LNCaP clone FGC (cell line): ENCODE measurements at regions not wholly inside any gene's neighbourhood (a gene's known extent, or its start where the extent isn't known, plus 50 kb on each side); places are given as distances from the start of the nearest gene placed in this dataset.

Source experiments
- DNase-seq: peaks from one replicate; pipeline ENCODE4 v3.0.0-alpha.2; 2011; ENCODE audit warnings: low read depth
- H3K4me3 ChIP-seq: 2 replicates; pipeline ENCODE4 v1.5.1; 2011; ENCODE audit warnings: mild to moderate bottlenecking, low read depth, low read length, control low read depth
- CTCF ChIP-seq: IDR thresholded peaks from 2 replicates; pipeline ENCODE4 v1.5.1; 2012; ENCODE audit warnings: mild to moderate bottlenecking; ENCODE audit not compliant: control insufficient read depth, insufficient read depth; ENCODE audit errors: extremely low read depth

GRCh38 chr15:35931799-35932341 is 385.9 kb upstream of the DPH6 start:
- no peak for DNase-seq
- TF ChIP-seq CTCF = no peak
- H3K4me3 ChIP-seq = no peak overlapping the region

- H3K4me3 ChIP-seq = no peak overlapping the region
- no peak for DNase-seq
- no peak for TF ChIP-seq CTCF
Observed at GRCh38 chr15:35932531-35932930, 386.6 kb upstream of the DPH6 start.

- H3K4me3 ChIP-seq = no peak overlapping the region
- DNase-seq = no peak
- no peak for TF ChIP-seq CTCF
Observed at GRCh38 chr15:35933531-35933930, 387.6 kb upstream of the DPH6 start.

- no peak for TF ChIP-seq CTCF
- no peak for DNase-seq
- H3K4me3 ChIP-seq = no peak overlapping the region
Observed at GRCh38 chr15:35934383-35935049, 388.6 kb upstream of the DPH6 start.

- no peak for TF ChIP-seq CTCF
- DNase-seq = no peak
- no peak overlapping the region for H3K4me3 ChIP-seq
Observed at GRCh38 chr15:35936284-35936683, 390.3 kb upstream of the DPH6 start.

DNA sequence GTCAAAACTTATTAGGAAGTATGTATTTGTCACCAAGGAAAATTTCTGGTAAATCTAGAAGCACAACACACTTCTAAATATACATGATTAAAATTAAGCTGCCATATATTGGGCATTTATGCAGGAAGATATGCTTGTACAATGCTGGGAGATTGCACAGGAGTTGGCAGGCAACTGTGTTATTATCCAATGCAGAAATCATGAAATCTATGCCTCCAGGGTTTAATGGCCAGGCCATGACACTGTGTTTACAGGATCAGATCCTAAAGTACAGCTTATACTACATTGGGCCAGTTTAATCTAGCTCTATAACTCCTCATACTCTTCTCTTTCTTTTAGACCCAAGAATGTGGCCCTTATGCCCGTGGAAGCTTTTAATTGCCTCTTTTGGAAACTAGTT is 391.4 kb upstream of the DPH6 start:
- no peak for TF ChIP-seq CTCF
- H3K4me3 ChIP-seq = no peak overlapping the region
- no peak for DNase-seq

DNA sequence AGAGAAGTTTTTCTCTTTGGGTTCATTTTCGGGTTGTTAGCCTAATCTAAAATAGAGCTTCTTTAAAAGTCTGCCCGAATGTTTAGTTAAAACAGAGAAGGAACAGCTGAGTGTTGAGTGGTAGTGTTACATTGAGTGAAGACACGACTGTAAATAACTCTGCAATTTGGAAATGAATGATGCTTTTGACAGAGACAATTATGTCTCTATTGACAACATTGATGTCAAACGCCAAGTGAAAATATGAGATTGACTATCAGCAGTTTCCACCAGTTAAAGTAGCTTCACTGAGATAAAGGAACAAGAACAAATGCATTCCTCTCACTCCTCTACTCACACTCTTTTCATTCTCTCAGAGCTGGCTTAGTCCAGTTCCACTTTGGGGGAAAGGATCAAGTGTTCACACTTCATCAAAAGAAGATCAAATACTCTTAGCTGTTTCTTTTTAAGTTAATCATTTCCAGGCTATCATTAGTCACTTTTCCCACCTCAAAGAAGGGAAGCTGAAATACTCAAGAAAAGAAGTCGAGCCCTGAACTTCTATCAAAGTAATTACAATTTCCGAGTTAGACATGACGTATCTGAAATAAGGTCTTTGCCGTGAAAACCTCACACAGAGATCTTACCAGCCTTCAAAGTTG is 399.1 kb upstream of the DPH6 start:
- no peak for DNase-seq
- no peak for TF ChIP-seq CTCF
- H3K4me3 ChIP-seq = no peak overlapping the region
